ENCODE measurements at regions not wholly inside any gene's neighbourhood (a gene's known extent, or its start where the extent isn't known, plus 50 kb on each side); places are given as distances from the start of the nearest gene placed in this dataset.

- DNase-seq (ENCODE audit: low read depth), result no peak
Measured at GRCh38 chr9:113787871-113788270, 88.2 kb upstream of the ZNF618 start.

DNA sequence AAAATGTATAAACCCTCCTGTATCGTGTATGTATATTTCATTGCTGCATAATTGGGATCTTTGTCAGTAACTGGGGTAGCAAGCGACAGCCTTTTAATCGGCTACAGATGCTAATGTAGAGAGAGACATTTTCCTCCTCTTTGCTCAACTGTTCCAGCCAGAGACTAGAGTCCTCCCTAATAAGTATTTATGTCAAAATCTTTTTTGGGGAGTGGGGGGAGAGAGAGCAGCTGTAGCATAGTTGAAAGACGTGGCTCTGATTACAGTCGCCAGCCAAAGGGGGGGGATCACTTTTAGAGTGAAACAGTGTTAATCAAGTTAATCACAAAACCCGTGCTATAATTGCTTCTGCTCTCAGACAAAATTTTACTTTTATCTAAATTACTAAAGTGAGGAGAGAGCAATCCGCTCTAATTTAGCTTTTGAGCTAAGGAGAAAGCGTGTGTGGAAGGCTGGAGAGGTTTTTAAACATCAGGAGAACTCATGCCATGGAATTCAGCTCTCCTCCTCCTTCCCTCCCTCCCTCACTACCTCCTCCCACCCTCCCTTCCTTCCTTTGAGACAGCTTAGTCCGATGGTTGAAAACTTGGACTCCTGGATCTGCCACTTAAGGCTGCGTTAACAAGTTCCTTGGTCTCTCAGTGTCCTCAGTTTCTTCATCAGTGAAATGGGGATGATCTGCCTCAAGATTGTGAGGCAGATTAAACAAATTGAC, 87.3 kb upstream of the ZNF618 start:
- no peak for DNase-seq (ENCODE audit: low read depth)

- DNase-seq (ENCODE audit: low read depth), result no peak
Measured at GRCh38 chr9:113790093-113790492, 86.0 kb upstream of the ZNF618 start.

- DNase-seq (ENCODE audit: low read depth), result no peak
Measured at GRCh38 chr9:113793558-113793957, 82.6 kb upstream of the ZNF618 start.

GRCh38 chr9:113794721-113795120, 81.4 kb upstream of the ZNF618 start:
- DNase-seq (ENCODE audit: low read depth), result no peak

DNA sequence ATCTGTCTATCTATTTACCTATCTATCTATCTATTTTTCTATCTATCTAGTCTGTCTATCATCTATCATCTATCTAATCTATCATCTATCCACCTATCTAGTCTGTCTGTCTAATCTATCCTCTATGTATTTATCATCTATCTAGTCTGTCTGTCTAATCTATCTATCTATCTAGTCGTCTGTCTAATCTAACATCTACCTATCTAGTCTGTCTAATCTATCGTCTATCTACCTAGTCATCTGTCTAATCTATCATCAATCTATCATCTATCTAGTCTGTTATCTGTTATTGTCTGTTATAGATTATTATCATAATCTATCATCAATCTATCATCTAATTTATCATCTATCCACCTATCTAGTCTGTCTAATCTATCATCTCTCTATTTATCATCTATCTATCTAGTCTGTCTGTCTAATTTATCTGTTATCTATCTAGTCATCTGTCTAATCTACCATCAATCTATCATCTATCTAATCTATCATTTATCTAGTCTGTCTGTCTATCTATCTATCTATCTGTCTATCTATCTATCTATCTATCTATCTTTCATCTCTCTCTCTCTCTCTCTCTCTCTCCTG, 80.2 kb upstream of the ZNF618 start:
- no peak for DNase-seq (ENCODE audit: low read depth)

DNA sequence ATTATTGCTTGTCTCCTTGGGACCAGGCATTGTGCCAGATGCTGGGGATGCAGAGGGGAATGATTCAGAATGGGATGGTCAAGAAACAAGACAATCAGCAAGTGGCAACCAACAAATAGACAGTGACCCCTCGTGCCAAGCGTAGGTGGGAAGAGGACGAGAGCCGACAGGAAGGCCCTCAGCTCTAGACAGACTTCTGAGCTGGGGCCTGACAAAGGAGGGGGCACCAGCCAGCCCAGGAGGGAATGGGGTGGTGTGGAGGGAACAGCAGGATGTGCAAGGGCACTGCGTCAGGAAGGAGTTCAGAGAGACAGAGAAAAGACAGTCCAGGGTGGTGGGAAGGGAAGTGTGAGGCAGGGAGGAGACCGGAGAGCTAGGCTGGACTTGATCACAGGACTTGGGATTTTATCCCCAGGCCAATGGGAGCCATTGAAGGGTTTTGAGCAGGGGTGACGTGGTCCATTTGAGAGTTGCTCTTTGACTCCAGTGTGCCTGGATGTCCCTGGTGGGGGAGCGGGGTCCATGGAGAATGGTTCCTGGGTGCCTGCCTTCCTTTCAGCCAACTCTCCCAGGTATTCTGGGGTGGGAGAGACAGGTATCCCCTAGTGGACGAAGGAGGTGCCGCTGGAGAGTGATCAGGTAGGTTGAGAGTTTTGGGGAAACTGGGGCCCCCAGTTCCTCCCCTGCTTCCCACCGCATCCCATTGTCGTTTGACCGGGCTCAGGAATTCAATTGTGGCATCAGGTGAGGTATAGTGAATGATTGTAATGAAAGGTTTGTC, 79.3 kb upstream of the ZNF618 start:
- DNase-seq (ENCODE audit: low read depth), result no peak

DNA sequence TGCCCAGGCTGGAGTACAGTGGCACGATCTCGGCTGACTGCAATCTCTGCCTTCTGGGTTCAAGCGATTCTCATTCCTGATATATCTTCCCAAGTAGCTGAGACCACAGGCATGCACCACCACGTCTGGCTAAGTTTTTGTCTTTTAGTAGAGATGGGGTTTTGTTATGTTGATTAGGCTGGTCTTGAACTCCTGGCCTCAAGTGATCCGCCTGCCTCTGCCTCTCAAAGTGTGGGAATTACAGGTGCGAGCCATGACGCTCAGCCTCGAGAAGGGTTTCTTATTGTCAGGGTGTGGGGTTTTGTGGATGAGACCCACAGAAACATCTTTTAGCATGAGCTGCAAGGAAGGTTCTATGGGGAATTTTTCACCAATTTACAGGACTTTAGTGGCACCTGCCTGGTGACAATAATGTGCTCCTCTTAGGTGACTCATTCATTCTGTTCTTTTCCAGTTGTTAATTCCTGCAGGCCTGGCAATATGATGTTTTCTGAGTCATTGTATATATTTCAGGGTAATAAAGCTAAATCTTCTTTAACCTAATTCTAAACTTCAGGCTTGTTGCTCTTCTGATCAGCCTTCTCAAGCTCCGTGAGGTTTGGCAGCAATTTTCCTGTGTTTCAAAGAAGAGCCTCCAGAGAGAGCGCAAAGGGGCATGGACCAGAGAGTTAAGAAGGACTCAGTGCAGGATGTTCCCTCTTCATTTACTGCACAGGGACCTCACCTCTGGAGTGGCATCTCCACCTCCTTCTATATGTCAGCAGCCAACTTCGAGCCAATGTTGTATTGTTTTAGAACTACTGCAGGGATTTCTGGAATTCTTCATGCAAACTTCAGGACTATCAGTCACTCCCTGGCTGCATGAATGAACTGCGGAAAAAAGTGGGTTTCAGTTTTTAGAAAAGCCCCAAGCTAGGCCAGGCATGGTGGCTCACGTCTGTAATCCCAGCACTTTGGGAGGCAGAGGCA, 77.8 kb upstream of the ZNF618 start:
- DNase-seq (ENCODE audit: low read depth), result no peak

- DNase-seq (ENCODE audit: low read depth), result no peak
Measured at GRCh38 chr9:113800276-113800675, 75.8 kb upstream of the ZNF618 start.

- no peak for DNase-seq (ENCODE audit: low read depth)
Measured at GRCh38 chr9:113803811-113804589, 72.1 kb upstream of the ZNF618 start.

DNA sequence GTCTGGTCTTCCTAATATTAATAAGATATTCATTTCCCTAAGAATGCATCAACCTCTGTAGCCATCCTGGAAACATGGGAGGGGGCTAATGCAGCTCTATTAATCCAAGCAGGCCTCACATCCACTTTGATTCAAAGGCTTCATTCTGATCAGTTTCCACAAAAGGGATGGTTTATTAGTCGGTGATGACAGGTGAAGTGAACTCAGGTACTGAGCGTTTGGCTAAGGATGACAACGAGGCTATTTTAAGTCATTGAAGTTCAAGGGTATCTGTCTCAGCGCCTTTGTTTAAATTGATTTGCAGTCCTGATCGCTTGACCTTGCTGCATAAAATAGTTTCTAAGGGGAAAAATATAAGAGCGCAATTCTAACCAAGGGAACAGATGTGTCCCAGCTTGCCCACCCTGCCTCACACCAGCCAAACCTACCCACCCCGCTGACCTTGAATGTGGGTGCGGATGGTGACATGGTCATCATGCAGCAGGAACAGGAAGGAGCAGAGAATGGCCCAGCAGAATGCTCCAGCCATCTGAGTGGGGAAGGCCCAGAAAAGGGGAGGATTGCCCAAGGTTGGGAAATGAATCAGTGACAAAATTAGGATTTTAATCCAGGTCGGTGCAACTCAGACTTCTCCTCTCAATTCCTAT, 70.5 kb upstream of the ZNF618 start:
- DNase-seq (ENCODE audit: low read depth), result no peak

GRCh38 chr9:113807173-113808061, 68.7 kb upstream of the ZNF618 start:
- peak; percentile 6 for DNase-seq (ENCODE audit: low read depth)

DNA sequence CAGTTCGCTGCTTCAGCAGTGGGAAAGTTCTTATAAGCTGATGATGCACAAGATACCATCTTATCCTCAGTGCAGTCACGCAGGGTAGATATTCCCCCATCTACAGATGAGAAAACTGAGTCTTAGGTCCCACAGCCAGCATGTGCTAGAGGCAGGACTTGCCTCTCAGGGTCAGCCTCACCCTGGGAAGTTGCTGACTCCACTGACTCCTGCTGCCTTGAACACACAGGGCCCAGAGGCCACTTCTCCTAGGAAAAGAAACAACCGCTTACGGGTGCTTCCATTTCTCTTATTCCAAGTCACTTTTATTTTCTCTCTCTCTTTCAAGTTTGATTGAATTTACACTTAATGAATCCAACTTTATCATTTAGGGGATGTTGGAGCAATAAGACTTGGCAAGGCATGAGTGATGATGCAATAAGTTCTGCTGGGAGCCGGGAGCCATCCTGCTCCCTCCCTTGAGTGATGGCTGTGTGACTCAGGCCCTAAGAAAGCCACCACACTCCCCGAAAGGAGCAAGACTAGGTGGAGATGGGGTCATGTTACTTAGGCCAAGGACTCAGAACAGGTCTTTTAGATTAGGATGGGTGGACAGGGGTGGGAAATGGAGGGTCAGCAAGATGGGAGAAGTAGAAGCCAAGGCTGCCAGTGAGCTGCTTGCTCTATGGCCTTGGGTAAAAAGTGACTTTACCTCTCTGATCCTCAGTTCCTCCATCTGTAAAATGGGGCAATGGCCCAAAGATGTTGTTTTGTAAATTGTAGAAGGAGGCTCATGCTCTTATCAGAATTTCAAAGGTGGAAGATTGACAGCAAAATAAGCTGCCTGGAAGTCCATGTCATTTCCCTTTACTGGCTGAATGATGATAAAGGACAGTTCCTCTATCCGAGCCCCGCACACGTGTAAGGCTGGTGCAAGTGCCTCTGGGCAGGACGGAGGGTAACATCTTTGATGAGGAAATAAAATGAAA, 67.4 kb upstream of the ZNF618 start:
- DNase-seq (ENCODE audit: low read depth), result no peak

DNA sequence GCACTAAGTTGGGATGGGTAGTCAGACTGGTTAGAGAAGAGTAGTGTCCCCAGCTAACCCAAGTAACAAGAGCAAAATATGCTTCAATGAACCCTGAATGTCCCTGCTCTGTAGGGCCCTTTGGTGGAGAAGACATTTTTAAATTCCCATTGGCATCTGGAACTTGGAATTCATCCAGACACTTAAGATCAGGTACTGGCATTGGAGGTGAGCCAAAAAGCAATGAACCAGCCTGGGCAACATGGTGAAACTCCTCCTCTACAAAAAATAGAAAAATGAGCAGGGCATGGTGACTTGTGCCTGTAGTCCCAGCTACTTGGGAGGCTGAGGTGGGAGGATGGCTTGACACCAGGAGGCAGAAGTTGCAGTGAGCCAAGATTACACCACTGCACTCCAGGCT, 58.9 kb upstream of the ZNF618 start:
- no peak for DNase-seq (ENCODE audit: low read depth)

DNA sequence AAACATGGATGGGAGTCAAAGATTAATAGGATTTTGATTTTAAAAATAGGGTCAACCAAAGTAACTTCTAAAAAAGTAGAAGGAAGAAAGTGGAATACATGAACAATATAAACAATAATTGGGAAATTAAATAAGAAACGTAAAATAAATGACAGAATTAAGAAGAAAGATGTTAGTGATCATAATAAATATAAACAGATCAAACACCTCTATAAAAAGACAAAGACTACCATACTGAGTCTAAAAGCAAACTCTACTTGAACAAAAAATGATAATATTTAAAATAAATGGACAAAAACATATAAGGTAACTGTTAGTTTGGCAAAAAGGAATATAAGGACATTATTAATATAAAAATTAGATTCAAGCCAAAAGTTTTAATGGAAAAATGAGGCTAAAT, 57.7 kb upstream of the ZNF618 start:
- no peak for DNase-seq (ENCODE audit: low read depth)

- DNase-seq (ENCODE audit: low read depth), result no peak
Measured at GRCh38 chr9:113822315-113822714, 53.8 kb upstream of the ZNF618 start.

DNA sequence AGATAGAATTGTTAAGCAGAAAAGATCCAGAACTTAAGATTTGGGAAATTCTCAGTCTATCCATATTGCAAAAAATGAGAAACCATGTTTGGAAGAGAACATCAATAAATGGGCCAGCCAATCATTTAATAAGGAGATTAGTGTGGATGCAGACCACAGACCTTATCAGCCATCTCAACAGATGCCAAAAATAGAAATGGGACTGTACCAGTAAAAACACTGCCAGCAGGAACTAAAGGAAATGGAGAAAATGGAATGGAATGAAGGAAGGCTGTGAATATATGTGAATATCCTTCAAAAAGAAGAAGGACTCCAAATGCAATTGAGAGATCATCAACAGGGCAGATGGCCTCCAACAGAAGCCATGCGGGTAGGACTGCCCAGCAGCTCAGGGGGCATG, 52.7 kb upstream of the ZNF618 start:
- no peak for DNase-seq (ENCODE audit: low read depth)

Measured in activated T-helper 1 cell treated with Interleukin-2 at 50 U/mL for 16 hours (primary cell).